Parathyroid adenoma (tissue), 2 donors: ENCODE measurements at regions not wholly inside any gene's neighbourhood (a gene's known extent, or its start where the extent isn't known, plus 50 kb on each side); places are given as distances from the start of the nearest gene placed in this dataset.

ENCODE experiments used
- H2AFZ ChIP-seq: fragments of 300-600 bp; sonication (generic); one replicate; pipeline ENCODE4 v1.7.0; 2017; ENCODE audit warnings: antibody characterized with exemption, mild to moderate bottlenecking
- H3K27ac ChIP-seq: fragments of 300-600 bp; sonication (generic); one replicate; pipeline ENCODE4 v1.7.0; 2017
- H3K27me3 ChIP-seq: fragments of 300-600 bp; sonication (generic); one replicate; pipeline ENCODE4 v1.7.0; 2017; ENCODE audit warnings: low read length; ENCODE audit not compliant: control insufficient read depth, insufficient read depth
- H3K36me3 ChIP-seq: fragments of 300-600 bp; sonication (generic); one replicate; pipeline ENCODE4 v1.7.0; 2017; ENCODE audit warnings: low read length; ENCODE audit not compliant: control insufficient read depth, insufficient read depth
- H3K4me1 ChIP-seq: fragments of 300-600 bp; sonication (generic); one replicate; pipeline ENCODE4 v1.7.0; 2017; ENCODE audit warnings: control low read depth
- H3K4me2 ChIP-seq: fragments of 300-600 bp; sonication (generic); one replicate; pipeline ENCODE4 v1.7.0; 2017; ENCODE audit warnings: low read length
- H3K4me3 ChIP-seq: fragments of 300-600 bp; sonication (generic); one replicate; pipeline ENCODE4 v1.7.0; 2017; ENCODE audit warnings: low read depth, low read length
- H3K79me2 ChIP-seq: fragments of 300-600 bp; sonication (generic); one replicate; pipeline ENCODE4 v1.7.0; 2017; ENCODE audit warnings: control low read depth
- H3K9ac ChIP-seq: fragments of 300-600 bp; sonication (generic); one replicate; pipeline ENCODE4 v1.7.0; 2017; ENCODE audit warnings: mild to moderate bottlenecking
- H3K9me3 ChIP-seq: fragments of 300-600 bp; sonication (generic); one replicate; pipeline ENCODE4 v1.7.0; 2017; ENCODE audit warnings: low read length; ENCODE audit not compliant: control insufficient read depth
- CTCF ChIP-seq: fragments of 300-600 bp; sonication (generic); IDR thresholded peaks from one replicate; pipeline ENCODE4 v1.7.0; 2017; ENCODE audit warnings: antibody characterized with exemption, mild to moderate bottlenecking
- donor health status: primary hyperparathyroidism.

GRCh38 chr2:239853706-239854327 is 171.3 kb downstream of the NDUFA10 start:
- Histone ChIP-seq H3K9me3 (no peaks in the 10 kb centered on the region), H3K4me1 (peaks cover 9% of the 10 kb centered on the region), H3K36me3 (no peaks in the 10 kb centered on the region), H3K79me2 (no peaks in the 10 kb centered on the region), H2AFZ (no peak overlapping the region), H3K4me2 (no peak overlapping the region), H3K27me3 (no peaks in the 10 kb centered on the region), H3K4me3 (no peak overlapping the region), H3K27ac (no peak overlapping the region), H3K9ac (no peak overlapping the region)
- TF ChIP-seq CTCF: no peak

- Histone ChIP-seq H3K27me3 (no peaks in the 10 kb centered on the region), H3K9ac (no peak overlapping the region), H3K4me3 (no peak overlapping the region), H3K4me2 (no peak overlapping the region), H3K9me3 (no peaks in the 10 kb centered on the region), H3K4me1 (peaks cover 9% of the 10 kb centered on the region), H3K36me3 (no peaks in the 10 kb centered on the region), H3K27ac (no peak overlapping the region), H2AFZ (no peak overlapping the region), H3K79me2 (no peaks in the 10 kb centered on the region)
- TF ChIP-seq CTCF: no peak
These were observed 172.0 kb downstream of the NDUFA10 start for GRCh38 chr2:239853121-239853520.

- TF ChIP-seq CTCF: no peak
- no peak overlapping the region for H3K27ac ChIP-seq
- H3K79me2 ChIP-seq: no peaks in the 10 kb centered on the region
- H3K4me1 ChIP-seq: peaks cover 9% of the 10 kb centered on the region
- H3K4me3 ChIP-seq: no peak overlapping the region
- H3K9me3 ChIP-seq: no peaks in the 10 kb centered on the region
- no peaks in the 10 kb centered on the region for H3K27me3 ChIP-seq
- no peak overlapping the region for H2AFZ ChIP-seq
- no peaks in the 10 kb centered on the region for H3K36me3 ChIP-seq
- H3K9ac ChIP-seq: no peak overlapping the region
- H3K4me2 ChIP-seq: no peak overlapping the region
These were observed 172.9 kb downstream of the NDUFA10 start for GRCh38 chr2:239852272-239852671.

- H3K9ac ChIP-seq: no peak overlapping the region
- TF ChIP-seq CTCF: no peak
- no peak overlapping the region for H3K27ac ChIP-seq
These were observed 178.1 kb downstream of the NDUFA10 start for GRCh38 chr2:239846789-239847676.

More at GRCh38 chr2:239846789-239847676, 178.1 kb downstream of the NDUFA10 start:
- no peaks in the 10 kb centered on the region for H3K4me1 ChIP-seq
- H2AFZ ChIP-seq: no peak overlapping the region
- H3K9me3 ChIP-seq: no peaks in the 10 kb centered on the region
- no peaks in the 10 kb centered on the region for H3K36me3 ChIP-seq
- no peak overlapping the region for H3K4me2 ChIP-seq
- no peaks in the 10 kb centered on the region for H3K79me2 ChIP-seq
- no peaks in the 10 kb centered on the region for H3K27me3 ChIP-seq
- no peak overlapping the region for H3K4me3 ChIP-seq
